Esophagus muscularis mucosa (tissue), 2 donors: ENCODE measurements at regions not wholly inside any gene's neighbourhood (a gene's known extent, or its start where the extent isn't known, plus 50 kb on each side); places are given as distances from the start of the nearest gene placed in this dataset.

Source experiments
- POLR2A ChIP-seq: fragments of 450-650 bp; IDR thresholded peaks from one replicate; pipeline ENCODE4 v1.6.1; 2017; ENCODE audit warnings: antibody characterized with exemption, moderate library complexity, mild to moderate bottlenecking, low read depth
- POLR2AphosphoS5 ChIP-seq, 2 donors: sonication (generic); formaldehyde crosslinking; IDR thresholded peaks; one replicate each; pipeline ENCODE4 v1.6.1; 2017; ENCODE audit warnings: antibody characterized with exemption in 2 of 2

GRCh38 chr5:174806729-174807128 lies 82.3 kb downstream of the MSX2 start:
- TF ChIP-seq POLR2AphosphoS5 (IDR thresholded peaks at IDR 0.05) (no peak), POLR2A (no peak)
